ENCODE measurements at regions not wholly inside any gene's neighbourhood (a gene's known extent, or its start where the extent isn't known, plus 50 kb on each side); places are given as distances from the start of the nearest gene placed in this dataset.
A peak's percentile ranks its signal among the peaks of the same experiment; 100 is the strongest.

GRCh38 chr16:73732143-73732542 lies 564.5 kb upstream of the PSMD7 start (continued):
- TF ChIP-seq SOX13 (IDR thresholded peaks at IDR 0.05) = no peak
- TF ChIP-seq SOX13 (CRISPR knock-in tag; conservative IDR thresholded peaks at IDR 0.05 in 1 of 2, IDR thresholded peaks at IDR 0.05 in 1 of 2) = peak in 1 of 2 experiments; percentile 15; a peak in 1 of 4 replicates
- peak; percentile 79; the same call in 1 of the 2 replicates for TF ChIP-seq AHDC1 (CRISPR knock-in tag; IDR thresholded peaks at IDR 0.05; ENCODE audit: borderline replicate concordance)
- TF ChIP-seq PHB2 (IDR thresholded peaks at IDR 0.05; ENCODE audit: partially characterized antibody) = no peak
- 0 out of 2 replicates have a peak, but pooled peaks have one; percentile 23 for TF ChIP-seq GFI1 (CRISPR knock-in tag; IDR thresholded peaks at IDR 0.05; ENCODE audit: borderline replicate concordance)
- TF ChIP-seq, protein P1, sequence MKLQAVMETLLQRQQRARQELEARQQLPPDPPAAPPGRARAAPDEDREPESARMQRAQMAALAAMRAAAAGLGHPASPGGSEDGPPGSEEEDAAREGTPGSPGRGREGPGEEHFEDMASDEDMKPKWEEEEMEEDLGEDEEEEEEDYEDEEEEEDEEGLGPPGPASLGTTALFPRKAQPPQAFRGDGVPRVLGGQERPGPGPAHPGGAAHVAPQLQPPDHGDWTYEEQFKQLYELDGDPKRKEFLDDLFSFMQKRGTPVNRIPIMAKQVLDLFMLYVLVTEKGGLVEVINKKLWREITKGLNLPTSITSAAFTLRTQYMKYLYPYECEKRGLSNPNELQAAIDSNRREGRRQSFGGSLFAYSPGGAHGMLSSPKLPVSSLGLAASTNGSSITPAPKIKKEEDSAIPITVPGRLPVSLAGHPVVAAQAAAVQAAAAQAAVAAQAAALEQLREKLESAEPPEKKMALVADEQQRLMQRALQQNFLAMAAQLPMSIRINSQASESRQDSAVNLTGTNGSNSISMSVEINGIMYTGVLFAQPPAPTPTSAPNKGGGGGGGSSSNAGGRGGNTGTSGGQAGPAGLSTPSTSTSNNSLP (IDR thresholded peaks at IDR 0.05; ENCODE audit: low read depth, low read length) = peak; percentile 27; the same call in 1 of the 2 replicates
- TF ChIP-seq ZBTB43 (CRISPR knock-in tag; conservative IDR thresholded peaks at IDR 0.05) = no peak
- peak; percentile 82 for TF ChIP-seq HNF4A (CRISPR knock-in tag; IDR thresholded peaks at IDR 0.05)
- TF ChIP-seq, protein P2, sequence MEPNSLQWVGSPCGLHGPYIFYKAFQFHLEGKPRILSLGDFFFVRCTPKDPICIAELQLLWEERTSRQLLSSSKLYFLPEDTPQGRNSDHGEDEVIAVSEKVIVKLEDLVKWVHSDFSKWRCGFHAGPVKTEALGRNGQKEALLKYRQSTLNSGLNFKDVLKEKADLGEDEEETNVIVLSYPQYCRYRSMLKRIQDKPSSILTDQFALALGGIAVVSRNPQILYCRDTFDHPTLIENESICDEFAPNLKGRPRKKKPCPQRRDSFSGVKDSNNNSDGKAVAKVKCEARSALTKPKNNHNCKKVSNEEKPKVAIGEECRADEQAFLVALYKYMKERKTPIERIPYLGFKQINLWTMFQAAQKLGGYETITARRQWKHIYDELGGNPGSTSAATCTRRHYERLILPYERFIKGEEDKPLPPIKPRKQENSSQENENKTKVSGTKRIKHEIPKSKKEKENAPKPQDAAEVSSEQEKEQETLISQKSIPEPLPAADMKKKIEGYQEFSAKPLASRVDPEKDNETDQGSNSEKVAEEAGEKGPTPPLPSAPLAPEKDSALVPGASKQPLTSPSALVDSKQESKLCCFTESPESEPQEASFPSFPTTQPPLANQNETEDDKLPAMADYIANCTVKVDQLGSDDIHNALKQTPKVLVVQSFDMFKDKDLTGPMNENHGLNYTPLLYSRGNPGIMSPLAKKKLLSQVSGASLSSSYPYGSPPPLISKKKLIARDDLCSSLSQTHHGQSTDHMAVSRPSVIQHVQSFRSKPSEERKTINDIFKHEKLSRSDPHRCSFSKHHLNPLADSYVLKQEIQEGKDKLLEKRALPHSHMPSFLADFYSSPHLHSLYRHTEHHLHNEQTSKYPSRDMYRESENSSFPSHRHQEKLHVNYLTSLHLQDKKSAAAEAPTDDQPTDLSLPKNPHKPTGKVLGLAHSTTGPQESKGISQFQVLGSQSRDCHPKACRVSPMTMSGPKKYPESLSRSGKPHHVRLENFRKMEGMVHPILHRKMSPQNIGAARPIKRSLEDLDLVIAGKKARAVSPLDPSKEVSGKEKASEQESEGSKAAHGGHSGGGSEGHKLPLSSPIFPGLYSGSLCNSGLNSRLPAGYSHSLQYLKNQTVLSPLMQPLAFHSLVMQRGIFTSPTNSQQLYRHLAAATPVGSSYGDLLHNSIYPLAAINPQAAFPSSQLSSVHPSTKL (CRISPR knock-in tag; IDR thresholded peaks at IDR 0.05) = peak; percentile 46; the same call in 1 of the 2 replicates
- 0 out of 2 replicates have a peak, but pooled peaks have one; percentile 34 for TF ChIP-seq GATAD2A (CRISPR knock-in tag; IDR thresholded peaks at IDR 0.05)
- no peak for TF ChIP-seq RARA (CRISPR knock-in tag; IDR thresholded peaks at IDR 0.05)
- peak; percentile 18; the same call in 1 of the 2 replicates for TF ChIP-seq ZMYM4 (CRISPR knock-in tag; IDR thresholded peaks at IDR 0.05)
- peak; percentile 50; the same call in 1 of the 2 replicates for TF ChIP-seq HNF4G (IDR thresholded peaks at IDR 0.05; ENCODE audit: borderline replicate concordance, low read depth, low read length)
- TF ChIP-seq HNF4G (CRISPR knock-in tag; IDR thresholded peaks at IDR 0.05; ENCODE audit: borderline replicate concordance, low read depth) = no peak
- TF ChIP-seq CHCHD3 (CRISPR knock-in tag; IDR thresholded peaks at IDR 0.05) = no peak

All from HepG2 (cell line).